Mesothelial cell of epicardium (in vitro differentiated cells): ENCODE measurements at regions not wholly inside any gene's neighbourhood (a gene's known extent, or its start where the extent isn't known, plus 50 kb on each side); places are given as distances from the start of the nearest gene placed in this dataset.

Experiments used
- DNase-seq, 2 experiments: peaks; one replicate each; pipeline ENCODE4 v3.0.0; 2021; ENCODE audit warnings: low spot score in 2 of 2; ENCODE audit not compliant: unreplicated experiment in 2 of 2
- H3K27ac Mint-ChIP-seq: 2 replicates; pipeline ENCODE4 v1.8.0; 2021; ENCODE audit warnings: mixed read lengths
- H3K27me3 Mint-ChIP-seq: 2 replicates; pipeline ENCODE4 v1.8.0; 2021; ENCODE audit warnings: low read depth, mixed read lengths
- H3K36me3 Mint-ChIP-seq: 2 replicates; pipeline ENCODE4 v1.8.0; 2021; ENCODE audit warnings: mixed read lengths
- H3K4me1 Mint-ChIP-seq: 2 replicates; pipeline ENCODE4 v1.8.0; 2021; ENCODE audit warnings: mixed read lengths
- H3K4me3 Mint-ChIP-seq: 2 replicates; pipeline ENCODE4 v1.8.0; 2021; ENCODE audit warnings: mild to moderate bottlenecking, moderate library complexity, mixed read lengths
- H3K9me3 Mint-ChIP-seq: 2 replicates; pipeline ENCODE4 v1.8.0; 2021; ENCODE audit warnings: mixed read lengths
- TF ChIP-seq, protein P1 (sequence below): fragments of 200-600 bp; sonication (generic); IDR thresholded peaks from one replicate; pipeline ENCODE4 v1.5.0; 2021; ENCODE audit warnings: antibody characterized with exemption; ENCODE audit not compliant: unreplicated experiment

DNA sequence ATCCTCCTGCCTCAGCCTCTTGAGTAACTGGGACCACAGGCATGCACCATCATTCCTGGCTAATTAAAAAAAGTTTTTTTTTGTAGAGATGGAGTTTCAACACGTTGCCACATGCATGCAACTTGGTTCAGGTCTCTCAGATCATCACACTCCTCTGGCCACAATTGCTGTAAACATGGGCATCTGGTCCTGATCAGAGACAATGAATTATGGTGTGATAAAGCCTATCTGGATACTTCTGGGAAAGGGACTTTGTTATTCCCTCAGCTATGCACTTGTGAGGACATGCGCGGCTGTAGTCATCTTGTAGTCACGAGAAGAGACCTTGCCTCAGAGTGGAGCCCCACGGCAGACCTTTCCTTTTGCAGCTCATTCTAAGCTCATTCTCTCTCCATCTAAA is 210.9 kb upstream of the ZFP64 start:
- Mint-ChIP-seq H3K4me3 (no peak overlapping the region), H3K27ac (no peak overlapping the region), H3K9me3 (no peaks in the 10 kb centered on the region), H3K27me3 (peaks cover 54% of the 10 kb centered on the region), H3K4me1 (no peaks in the 10 kb centered on the region), H3K36me3 (no peaks in the 10 kb centered on the region)
- TF ChIP-seq, protein P1, sequence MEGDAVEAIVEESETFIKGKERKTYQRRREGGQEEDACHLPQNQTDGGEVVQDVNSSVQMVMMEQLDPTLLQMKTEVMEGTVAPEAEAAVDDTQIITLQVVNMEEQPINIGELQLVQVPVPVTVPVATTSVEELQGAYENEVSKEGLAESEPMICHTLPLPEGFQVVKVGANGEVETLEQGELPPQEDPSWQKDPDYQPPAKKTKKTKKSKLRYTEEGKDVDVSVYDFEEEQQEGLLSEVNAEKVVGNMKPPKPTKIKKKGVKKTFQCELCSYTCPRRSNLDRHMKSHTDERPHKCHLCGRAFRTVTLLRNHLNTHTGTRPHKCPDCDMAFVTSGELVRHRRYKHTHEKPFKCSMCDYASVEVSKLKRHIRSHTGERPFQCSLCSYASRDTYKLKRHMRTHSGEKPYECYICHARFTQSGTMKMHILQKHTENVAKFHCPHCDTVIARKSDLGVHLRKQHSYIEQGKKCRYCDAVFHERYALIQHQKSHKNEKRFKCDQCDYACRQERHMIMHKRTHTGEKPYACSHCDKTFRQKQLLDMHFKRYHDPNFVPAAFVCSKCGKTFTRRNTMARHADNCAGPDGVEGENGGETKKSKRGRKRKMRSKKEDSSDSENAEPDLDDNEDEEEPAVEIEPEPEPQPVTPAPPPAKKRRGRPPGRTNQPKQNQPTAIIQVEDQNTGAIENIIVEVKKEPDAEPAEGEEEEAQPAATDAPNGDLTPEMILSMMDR, result no peak
- no peak for DNase-seq

DNA sequence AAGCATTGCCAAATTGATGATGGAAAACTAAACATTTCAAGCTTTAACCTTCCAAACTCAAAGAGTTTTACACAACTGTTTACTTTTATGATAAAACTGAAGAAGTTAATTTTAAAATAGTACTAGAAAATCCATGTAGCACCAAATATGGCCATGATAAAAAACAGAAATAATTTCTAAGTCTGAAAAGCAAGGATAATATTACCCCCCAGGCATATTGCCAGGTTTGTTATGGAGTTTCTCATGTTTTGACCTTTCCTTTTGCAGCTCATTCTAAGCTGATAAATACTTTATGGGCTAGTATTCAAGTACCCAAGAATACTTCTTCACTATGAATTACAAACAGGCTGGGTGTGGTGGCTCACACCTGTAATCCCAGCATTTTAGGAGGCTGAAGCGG is 209.9 kb upstream of the ZFP64 start:
- Mint-ChIP-seq H3K36me3 (no peaks in the 10 kb centered on the region), H3K4me1 (no peaks in the 10 kb centered on the region), H3K27ac (no peak overlapping the region), H3K9me3 (no peaks in the 10 kb centered on the region), H3K27me3 (peaks cover 56% of the 10 kb centered on the region), H3K4me3 (no peak overlapping the region)
- TF ChIP-seq, protein P1, result no peak
- no peak for DNase-seq

DNA sequence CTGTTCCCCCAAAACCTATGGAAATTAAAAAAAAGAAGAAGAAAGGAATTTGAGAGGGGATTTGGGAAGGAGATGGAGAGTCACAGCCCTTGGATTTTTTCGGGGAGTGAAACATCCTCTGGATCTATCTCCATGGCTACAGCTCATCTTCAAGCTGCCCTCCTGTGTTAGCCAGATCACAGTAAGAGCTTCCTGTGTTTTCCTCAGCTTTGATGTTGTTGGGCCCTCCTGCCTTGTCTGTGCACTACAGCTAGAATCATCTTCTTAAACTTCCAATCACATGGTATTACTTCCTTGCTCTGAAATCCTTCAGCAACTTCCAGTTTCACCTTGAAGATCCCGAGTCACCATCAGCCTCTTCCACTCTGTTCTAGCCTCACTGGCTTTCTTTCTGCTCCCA is 207.8 kb upstream of the ZFP64 start:
- H3K4me1 Mint-ChIP-seq, result peaks cover 4% of the 10 kb centered on the region
- H3K36me3 Mint-ChIP-seq, result no peaks in the 10 kb centered on the region
- TF ChIP-seq, protein P1, result no peak
- DNase-seq, result no peak
- H3K4me3 Mint-ChIP-seq, result no peak overlapping the region
- no peak overlapping the region for H3K27ac Mint-ChIP-seq
- peaks cover 56% of the 10 kb centered on the region for H3K27me3 Mint-ChIP-seq
- H3K9me3 Mint-ChIP-seq, result no peaks in the 10 kb centered on the region

DNA sequence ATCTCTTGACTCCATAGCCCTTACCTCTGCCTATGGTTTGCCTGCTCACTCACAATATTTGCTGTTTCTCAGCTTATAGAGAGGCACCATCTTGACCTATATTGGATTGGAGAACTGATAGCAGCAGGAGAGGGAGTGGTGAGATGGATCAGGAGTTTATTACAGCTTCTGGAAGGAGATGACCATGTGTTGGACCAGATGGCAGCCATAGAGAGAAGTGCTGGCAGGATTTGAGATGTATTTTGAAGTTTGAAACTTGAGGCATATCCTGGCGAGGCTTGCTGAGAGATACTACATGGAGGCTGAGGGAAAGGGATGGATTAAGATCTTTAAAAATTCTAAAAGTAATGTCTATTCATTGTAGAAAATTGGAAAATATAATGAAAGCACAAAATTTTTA is 198.0 kb upstream of the ZFP64 start:
- no peak overlapping the region for H3K27ac Mint-ChIP-seq
- DNase-seq, result no peak
- TF ChIP-seq, protein P1, result no peak
- H3K4me3 Mint-ChIP-seq, result no peak overlapping the region
- H3K36me3 Mint-ChIP-seq, result no peaks in the 10 kb centered on the region
- peaks cover 8% of the 10 kb centered on the region for H3K9me3 Mint-ChIP-seq
- H3K4me1 Mint-ChIP-seq, result peaks cover 2% of the 10 kb centered on the region
- peaks cover 37% of the 10 kb centered on the region for H3K27me3 Mint-ChIP-seq

DNA sequence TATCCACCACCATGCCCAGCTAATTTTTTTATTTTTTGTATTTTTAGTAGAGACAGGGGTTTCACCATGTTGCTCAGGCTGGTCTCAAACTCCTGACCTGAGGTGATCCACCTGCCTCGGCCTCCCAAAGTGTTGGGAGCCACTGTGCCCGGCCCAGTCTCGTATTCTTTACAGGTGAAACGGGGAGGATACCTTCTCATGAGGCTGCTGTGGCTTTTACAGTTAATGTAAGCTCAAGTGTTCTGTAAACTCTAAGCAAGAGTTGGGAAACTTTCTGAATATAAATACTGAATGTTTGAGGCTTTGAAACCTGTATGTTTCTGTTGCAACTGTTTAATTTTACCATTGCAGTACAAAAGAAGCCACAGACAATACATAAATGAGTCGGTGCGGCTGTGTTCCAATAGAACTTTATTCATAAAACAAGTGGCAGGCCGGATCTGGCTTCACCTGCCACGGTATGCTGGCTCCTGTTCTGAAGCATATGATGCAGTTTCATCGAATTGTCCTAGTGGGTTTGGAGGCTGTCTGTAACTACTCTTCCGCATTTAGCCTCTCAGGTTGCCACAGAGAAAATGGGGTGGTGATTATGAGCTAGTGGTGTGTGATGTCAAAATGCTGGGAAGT is 192.5 kb upstream of the ZFP64 start:
- peaks cover 5% of the 10 kb centered on the region for H3K4me1 Mint-ChIP-seq
- no peak overlapping the region for H3K4me3 Mint-ChIP-seq
- H3K27ac Mint-ChIP-seq, result no peak overlapping the region
- no peak for DNase-seq
- H3K36me3 Mint-ChIP-seq, result no peaks in the 10 kb centered on the region
- TF ChIP-seq, protein P1, result no peak
- peaks cover 7% of the 10 kb centered on the region for H3K9me3 Mint-ChIP-seq
- H3K27me3 Mint-ChIP-seq, result peaks cover 23% of the 10 kb centered on the region

DNA sequence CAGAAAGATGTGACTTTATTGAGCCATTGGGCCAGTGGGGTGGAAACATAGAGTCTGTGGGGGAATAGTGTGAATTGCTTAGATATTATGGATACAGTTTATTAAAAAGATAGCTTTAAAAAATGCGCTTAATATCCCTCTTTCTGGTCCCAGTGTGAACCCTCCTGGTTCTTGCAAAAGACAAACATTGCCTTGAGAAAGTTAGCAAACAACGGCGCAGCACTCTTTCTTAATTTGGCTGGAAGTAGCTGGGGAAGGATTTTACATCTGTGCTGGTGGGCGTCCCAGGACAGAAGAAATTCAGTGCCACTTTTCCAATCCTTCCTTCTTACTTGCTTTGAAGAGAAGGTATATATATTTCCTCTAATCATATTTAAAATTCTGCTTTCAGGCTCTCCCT is 191.4 kb upstream of the ZFP64 start:
- H3K4me1 Mint-ChIP-seq, result peaks cover 5% of the 10 kb centered on the region
- no peak for DNase-seq
- no peaks in the 10 kb centered on the region for H3K36me3 Mint-ChIP-seq
- peaks cover 29% of the 10 kb centered on the region for H3K27me3 Mint-ChIP-seq
- TF ChIP-seq, protein P1, result no peak
- H3K9me3 Mint-ChIP-seq, result peaks cover 7% of the 10 kb centered on the region
- no peak overlapping the region for H3K4me3 Mint-ChIP-seq
- H3K27ac Mint-ChIP-seq, result no peak overlapping the region
